Right renal pelvis (tissue), 4 donors: ENCODE measurements at regions not wholly inside any gene's neighbourhood (a gene's known extent, or its start where the extent isn't known, plus 50 kb on each side); places are given as distances from the start of the nearest gene placed in this dataset.
"Not testable (repeated sequence)": the region's sequence is repeated elsewhere in the genome, so short reads cannot be mapped to it uniquely, and the experiment has no call there.

Source experiments
- DNase-seq, 4 donors: peaks; one replicate each; pipeline ENCODE4 v3.0.0-alpha.2; 2013; ENCODE audit warnings: low read depth in 4 of 4, low spot score in 3 of 4, missing footprints in 1 of 4

DNA sequence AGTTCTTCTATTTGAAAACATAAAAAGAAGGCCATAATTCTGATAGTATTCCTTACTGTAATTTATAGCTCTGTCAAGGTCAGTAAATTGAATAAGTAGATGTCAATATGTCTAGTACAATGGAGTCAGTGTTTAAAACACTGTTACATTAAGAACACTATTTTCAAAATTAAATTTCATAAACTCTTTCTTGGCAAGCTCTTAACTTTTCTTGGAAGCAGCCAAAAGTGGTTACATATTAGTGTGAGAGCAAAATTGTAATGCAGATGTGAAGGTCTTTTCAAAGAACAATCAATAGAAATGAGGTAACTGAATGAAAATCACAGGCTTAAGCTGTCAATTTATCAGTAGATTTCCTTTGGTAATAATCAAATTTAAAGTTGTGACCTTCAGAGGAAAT lies 722.4 kb upstream of the NOVA1 start:
- no peak for DNase-seq

DNA sequence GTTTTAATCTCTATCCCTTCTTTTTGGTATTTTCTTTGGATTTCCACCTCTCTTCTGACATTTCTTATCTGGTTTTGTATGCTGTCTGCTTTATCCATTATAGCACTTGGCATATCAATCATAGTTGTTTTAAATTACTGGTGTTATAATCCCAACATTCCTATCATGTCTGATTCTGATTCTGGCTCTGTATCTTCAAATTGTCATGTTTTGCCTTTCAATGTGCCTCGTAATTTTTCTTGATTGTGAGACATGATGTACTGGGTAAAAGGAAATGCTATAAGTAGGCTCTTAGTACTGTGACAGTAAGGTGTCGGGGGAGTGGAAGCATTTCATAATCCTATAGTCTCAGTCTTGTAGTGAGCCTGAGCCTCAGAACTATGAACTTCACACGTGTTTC lies 729.3 kb upstream of the NOVA1 start:
- DNase-seq, result no peak

DNA sequence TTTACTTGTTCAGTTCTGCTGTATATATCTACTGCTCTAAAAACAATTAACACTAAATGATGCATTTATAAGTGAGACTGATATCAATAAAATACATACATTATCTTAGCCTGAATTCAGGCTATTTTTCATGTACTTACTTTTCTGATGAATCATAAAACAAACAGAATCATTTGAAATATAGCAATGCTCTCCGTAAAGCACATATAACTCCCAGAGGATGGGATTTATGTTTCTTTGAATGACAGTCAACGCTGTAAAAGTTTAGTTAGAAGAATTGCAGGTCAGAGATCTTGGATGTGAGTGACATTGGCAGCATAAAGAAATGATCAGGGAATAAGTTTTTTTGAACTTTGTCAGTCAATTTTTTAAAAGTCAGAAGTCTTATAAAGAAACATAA lies 740.2 kb upstream of the NOVA1 start:
- no peak for DNase-seq

DNA sequence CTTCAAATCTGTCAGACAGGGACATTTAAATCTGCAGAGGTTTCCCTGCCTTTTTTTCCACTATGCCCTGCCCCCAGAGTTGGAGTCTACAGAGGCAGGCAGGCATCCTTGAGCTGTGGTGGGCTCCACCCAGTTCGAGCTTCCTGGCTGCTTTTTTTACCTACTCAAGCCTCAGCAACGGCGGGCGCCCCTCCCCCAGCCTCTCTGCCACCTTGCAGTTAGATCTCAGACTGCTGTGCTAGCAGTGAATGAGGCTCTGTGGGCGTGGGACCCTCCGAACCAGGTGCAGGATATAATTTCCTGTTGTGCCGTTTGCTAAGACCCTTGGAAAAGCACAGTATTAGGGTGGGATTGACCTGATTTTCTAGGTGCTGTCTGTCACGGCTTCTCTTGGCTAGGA lies 765.2 kb upstream of the NOVA1 start:
- not testable (repeated sequence) for DNase-seq

DNA sequence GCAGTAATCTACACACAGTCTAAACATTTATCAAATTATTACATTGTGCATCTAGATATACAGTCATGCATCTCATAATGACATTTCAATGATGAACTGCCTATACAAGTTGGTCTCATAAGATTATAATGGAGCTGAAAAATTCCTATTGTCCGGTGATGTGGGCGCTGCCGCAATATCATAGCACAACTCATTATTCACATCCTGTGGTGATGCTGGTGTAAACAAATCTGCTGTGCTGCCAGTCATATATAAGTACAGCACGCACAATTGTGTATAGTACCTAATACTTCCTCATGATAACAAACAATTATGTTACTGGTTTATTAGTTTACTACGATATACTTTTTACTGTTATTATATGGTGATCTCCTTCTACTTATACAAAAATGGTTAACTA lies 768.8 kb upstream of the NOVA1 start:
- no peak for DNase-seq

DNA sequence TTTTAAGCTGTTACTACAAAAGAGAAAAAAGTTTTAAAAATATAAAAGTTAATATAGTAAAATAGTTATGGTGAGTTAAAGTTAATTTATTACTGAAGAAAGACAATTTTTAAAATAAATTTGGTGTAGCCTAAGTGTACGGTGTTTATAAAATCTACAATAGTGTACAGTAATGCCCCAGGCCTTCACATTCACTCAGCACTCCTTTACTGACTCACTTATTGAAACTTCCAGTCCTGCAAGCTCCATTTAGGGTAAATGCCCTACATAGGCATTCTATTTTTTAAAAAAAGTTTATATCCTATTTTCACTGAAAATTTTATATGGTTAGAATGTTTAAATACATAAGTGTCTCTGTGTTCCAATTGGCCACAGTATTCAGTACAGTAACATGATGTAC lies 769.5 kb upstream of the NOVA1 start:
- DNase-seq, result no peak

DNA sequence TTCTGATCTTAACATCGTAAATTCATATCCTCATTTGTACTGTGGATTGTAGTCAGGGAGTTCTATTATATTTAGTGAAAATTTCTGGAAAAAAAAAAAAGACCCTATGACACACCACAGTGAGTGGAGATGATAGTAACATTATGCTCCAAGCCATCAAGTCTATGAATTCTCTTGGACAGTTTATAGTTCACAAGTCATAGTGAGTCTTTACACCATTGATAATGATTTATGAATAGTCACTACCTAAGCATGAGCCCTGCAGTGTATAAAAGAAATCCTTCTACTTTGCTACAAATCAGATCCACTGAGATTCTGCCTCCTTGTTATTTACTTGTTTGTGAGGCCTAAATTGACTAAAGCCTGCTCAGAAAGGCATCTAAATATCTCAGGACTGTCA lies 772.2 kb upstream of the NOVA1 start:
- no peak for DNase-seq

DNA sequence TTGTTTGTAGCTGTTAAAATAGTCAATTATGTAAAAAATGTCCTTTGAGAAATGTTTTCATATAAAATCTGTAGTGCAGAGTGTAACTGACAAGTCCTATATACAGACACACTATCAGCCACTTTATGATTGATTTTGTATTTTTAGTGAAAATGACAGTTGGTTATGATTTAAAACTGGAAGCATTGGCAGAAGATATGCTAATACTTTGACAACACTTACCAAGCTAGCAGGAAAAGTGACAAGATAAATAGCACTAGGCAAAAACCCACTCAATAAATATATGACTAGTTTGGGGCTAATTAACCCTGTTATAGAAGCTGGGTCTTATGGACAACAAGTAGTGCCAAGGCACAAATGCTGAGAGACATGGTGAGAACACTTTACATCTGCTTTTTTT lies 772.9 kb upstream of the NOVA1 start:
- DNase-seq, result no peak

DNA sequence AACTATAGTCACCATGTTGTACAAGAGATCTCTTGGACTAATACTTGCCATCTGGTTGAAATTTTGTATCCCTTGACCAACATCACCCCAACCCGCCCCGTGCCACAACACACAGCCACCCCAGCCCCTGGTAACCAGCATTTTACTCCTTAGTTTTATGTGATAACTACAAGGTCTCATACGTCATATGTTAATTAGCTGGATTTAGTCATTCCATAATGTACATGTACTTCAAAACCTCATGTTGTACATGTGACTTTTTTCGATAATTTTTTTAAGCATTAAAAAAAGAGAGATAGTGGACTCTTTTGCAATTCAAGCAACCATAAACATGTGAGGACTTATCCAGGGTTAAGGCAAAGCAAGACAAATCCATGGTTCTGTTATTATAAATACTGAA lies 773.4 kb upstream of the NOVA1 start:
- DNase-seq, result no peak

DNA sequence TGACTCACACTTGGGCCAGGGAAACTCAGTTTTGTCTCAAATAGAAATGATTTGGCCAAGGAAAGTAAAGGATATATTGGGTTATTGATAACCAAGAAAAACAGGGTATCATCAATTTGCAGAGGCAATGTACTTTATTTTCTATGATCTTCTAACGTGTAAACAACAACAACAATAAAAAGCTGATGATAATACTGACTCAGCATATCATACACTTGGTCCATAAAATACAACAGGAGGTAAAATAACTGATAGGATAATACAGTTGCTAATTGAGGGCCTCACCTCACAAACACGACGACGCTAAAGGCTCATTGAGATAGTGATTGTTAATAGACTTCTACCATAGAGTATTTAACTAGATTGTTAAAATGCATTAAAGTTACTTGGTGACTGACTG lies 774.0 kb upstream of the NOVA1 start:
- no peak for DNase-seq

DNA sequence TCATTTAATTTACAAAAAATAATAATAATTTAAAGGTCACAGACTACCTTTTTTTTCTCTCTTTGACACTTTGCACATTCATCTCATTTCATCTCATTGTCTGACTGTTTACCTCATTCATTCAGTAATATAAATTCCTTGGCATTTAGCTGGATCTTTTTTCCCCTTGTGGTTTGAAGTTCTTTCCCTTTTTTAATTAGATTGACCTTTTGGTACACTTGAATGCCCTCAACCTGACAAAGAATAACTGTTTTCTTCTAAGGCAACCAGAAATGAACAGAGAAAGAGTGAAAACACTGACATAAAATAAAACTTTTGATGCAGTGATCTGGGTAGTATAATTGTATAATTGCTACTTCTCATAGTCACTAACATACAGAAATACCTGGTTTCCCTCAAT lies 774.9 kb upstream of the NOVA1 start:
- DNase-seq, result no peak

DNA sequence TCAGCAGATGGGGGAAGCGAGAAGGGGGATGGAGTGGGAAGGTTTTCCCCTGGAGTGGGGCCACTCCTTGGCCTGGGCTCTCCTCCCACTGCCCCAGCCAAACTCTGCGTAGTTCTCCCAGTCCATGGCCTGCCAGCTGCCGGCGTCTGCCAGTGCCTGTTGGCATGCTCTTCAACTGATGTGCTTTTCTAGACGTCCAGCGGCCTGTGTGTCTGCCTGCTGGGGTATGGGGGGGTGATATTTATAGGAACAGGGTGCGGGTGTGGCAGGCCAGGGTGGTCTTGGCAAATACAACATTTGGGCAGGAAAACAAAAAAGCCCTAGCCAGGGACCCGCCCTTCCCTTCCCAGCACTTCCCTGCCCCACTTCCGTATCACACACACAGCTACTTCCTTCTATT lies 786.3 kb upstream of the NOVA1 start:
- no peak for DNase-seq

DNA sequence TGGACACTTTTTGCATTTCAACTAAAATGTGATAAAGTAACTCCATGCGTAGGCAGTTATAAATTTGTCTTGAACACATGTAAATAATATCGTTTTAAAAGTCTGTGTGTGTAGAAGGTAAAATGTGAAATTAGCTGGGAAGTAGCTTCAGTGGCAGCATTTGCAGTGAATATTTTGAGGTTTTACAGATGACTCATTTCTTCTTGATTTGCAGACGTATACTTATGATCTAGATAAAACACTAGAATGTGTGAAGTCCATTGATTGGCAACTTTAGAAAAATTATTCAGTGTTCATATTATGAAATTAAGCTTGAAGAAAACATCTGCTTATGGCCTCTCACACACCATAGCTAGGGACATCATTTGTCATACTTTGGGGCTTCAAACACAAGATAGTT lies 788.6 kb upstream of the NOVA1 start:
- DNase-seq, result no peak

DNA sequence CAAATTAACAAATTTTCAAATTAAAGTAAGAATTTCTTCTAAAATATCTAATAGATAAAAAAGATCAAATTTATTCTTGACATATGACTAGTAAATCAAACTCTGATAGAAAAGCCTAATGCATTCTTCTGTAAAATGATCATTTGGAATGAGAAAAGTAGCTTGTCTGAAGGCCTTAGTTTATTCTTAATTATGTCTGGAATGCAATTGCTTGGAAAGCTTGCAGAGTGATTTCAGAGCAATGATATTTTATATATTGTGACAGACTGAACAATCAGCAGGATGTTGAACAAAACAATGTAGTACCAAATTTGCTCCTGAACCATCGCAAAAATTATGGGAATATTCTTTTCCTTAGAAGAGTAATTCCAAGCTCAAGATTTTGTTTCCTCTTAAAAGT lies 789.6 kb upstream of the NOVA1 start:
- no peak for DNase-seq

DNA sequence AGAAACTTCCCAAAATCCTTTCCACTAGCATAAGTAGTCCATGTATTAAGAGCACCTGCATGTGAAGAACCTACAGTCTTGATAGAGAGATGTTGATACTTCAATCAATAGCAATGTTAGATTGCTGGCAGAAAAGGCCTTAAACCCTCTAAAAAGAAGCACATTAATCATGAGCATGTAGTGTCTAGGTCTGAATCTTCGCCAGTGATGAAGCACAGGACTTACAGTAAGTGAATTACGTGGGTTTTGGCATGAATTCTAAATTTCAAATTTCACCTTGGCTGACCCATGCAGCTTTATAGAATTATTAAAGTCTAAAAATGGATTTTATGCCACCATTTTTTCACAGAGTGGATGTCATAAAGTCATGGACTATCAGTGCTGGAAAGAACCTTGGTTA lies 791.6 kb upstream of the NOVA1 start:
- DNase-seq, result no peak

DNA sequence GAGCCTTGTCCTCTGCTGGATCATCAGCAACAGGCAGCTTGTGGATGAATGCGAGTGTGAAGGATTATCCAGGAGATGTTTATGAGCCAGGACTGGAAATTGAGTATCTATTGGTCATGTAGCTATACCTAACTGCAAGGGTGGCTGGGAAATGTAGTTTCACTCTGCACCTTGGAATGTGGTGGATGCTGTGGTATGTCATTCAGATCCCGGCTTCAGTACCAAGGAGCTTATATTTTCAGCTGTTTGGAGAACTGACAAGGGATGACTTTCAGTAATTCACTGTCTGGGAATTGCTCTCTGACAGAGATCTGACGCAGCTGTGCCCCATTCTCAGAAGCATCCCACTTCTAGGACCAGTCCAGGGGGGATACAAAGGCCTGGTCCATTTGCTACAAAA lies 792.3 kb upstream of the NOVA1 start:
- no peak for DNase-seq

DNA sequence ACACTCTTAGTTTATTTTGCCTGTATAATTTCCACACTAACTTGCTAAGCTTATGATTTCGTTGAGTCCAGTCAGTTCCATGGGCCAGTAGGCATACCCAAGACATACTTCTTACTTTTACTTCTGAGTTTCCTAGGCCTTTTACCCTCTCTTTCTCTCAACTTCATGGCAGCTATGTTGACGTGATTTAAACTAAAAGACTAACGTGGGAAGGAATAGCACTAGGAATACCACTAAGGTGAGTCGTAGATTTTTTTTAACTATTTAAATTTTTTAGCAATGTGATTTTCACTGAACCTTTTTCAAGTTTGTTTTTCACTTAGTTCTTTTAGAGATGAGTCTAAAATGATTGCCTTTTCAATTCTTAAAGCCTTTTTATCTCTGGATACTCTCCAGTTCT lies 793.5 kb upstream of the NOVA1 start:
- no peak for DNase-seq

DNA sequence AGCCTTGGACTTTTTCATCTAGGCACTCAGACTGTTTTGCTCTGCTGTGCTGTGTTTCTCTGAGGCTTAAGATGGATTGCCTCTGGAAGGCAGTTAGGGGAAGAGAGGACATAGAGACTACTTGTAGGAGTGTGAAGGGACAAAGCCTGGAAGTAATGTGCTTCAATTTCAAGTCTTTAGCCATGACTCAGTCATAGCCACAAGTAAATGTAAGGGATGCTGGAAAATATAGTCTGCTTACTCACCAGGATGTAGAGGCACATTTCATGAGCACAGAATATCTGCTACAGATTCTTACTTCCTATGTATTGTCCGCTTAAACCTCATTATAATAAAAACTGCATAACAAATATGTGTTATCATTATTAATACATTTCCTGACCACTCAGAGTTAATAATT lies 794.3 kb upstream of the NOVA1 start:
- DNase-seq, result no peak

DNA sequence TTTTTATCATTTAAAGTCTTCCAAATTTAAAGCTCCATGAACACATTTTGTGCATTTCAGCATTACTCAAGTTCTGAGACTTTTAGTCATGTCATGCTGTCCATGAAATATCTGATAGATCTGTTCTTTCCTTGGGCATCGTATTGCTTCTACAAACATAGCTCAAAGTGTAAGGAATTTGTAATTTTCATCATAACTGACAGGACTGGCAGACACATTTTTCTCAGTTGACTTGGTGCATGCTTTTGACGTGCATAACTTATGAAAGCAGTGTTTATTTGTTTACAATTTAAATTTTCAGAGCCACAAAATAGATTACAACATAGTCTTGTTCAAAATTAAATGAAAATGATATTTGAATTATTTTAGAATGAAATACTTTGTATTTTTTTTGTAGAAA lies 812.1 kb upstream of the NOVA1 start:
- no peak for DNase-seq

DNA sequence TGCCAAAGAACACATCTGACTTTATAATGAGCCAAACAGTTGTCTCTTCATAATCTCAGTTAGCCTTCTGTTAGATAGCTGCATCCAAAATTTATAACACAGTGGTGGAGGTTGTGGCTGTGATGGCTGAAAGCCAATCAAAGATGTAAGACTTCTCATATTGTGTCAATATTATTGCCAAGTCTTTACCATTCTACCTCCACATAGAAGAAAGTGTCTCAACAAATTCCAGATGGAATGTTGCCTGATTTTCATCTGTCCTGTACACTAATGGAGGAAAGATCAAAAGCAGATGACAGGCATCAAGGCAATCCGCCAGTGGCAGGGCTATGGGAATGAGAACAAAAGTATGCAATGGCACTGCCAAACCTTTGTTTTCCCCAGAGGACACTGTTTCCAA lies 813.1 kb upstream of the NOVA1 start:
- DNase-seq, result no peak

DNA sequence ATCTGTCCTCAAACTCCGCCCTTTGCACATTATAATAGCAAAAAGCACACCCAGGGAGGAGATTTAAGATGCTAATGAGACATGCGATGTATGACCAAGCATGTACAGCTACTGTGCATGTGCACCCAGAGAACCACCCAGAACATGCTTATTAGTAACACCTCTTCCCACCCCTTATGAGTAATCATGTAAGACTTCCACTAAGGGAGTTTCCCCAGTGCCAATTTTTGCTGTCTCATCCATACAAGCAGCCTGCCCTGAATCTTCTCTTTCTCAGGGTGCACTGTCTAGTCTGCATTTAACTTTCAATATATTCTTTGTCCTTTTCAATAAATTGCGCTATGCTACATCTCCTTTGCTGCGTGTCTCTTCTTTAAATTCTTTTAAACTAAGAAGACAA lies 830.0 kb upstream of the NOVA1 start:
- no peak for DNase-seq

DNA sequence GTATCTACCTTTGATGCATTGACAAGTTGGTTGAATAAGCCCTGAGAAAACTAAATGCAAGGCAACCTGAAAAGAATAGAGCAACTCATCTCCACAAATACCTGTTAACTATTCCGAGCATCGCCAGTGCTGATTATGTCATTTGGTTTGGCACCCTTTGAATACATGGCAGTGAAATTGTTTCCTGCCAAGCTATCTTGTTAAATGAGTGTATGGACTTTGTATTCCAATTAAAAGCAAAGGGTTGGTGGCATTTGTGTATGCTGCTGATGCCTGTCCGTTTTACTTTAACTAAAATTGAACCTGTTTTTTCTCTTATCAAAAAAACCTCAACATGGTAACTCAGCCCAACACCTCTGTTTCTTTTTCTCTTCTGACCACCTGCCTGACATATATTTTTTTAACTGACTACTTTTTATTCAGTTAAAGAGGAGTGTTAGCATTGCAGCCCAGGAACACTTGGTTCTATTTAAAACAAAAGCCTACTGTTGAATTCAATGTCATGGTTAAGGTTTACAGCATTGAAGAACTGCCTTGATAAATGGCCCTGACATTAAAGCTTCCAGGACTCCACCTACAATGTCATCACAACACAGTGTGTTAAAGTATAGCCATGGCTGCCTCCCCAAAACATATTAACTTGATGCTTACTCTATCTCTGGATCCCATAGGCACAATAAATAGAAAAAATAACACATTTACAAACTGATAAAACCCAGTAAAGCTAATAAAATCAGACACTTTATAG lies 838.3 kb upstream of the NOVA1 start:
- no peak for DNase-seq

DNA sequence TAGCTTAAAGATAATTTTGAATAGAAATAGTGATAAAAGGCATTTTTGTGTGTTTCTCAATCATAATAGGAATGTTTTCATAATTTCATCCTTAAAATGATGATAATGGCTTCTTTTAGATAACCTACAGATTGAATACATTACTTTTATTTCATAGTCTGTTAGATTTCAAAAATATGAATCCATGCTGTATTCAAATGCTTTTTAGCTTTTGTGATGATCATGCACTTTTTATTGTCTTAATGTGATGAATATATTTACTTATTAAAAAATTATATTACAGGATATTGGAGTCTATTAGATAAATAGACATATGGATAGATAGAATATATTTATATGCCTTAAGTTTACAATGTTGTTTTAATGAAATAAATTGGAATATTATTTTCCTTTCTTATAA lies 886.8 kb upstream of the NOVA1 start:
- no peak for DNase-seq
